NCI-H2029 treated with DMSO at 0.1 percent for 48 hours (cell line): ENCODE measurements at regions not wholly inside any gene's neighbourhood (a gene's known extent, or its start where the extent isn't known, plus 50 kb on each side); places are given as distances from the start of the nearest gene placed in this dataset.
"Not testable (repeated sequence)": the region's sequence is repeated elsewhere in the genome, so short reads cannot be mapped to it uniquely, and the experiment has no call there.

Experiments used
- DNase-seq: peaks from one replicate; lab custom pipeline; 2025; lab: John Stamatoyannopoulos, UW

- DNase-seq, result no peak
These were observed 536.5 kb downstream of the KCTD12 start for GRCh38 chr13:76349700-76350099.

- no peak for DNase-seq
These were observed 546.6 kb downstream of the KCTD12 start for GRCh38 chr13:76339649-76340048.

GRCh38 chr13:76338003-76338402 is 548.2 kb downstream of the KCTD12 start:
- DNase-seq, result no peak

GRCh38 chr13:76336889-76337844 is 549.0 kb downstream of the KCTD12 start:
- DNase-seq, result no peak

- no peak for DNase-seq
These were observed 550.7 kb downstream of the KCTD12 start for GRCh38 chr13:76335463-76335862.

- no peak for DNase-seq
These were observed 554.1 kb downstream of the KCTD12 start for GRCh38 chr13:76331943-76332712.

GRCh38 chr13:76330761-76331160 is 555.4 kb downstream of the KCTD12 start:
- DNase-seq, result no peak

- no peak for DNase-seq
These were observed 556.2 kb downstream of the KCTD12 start for GRCh38 chr13:76329866-76330580.

GRCh38 chr13:76329004-76329403 is 557.2 kb downstream of the KCTD12 start:
- no peak for DNase-seq

GRCh38 chr13:76326343-76326742 is 559.9 kb downstream of the KCTD12 start:
- no peak for DNase-seq

- no peak for DNase-seq
These were observed 566.3 kb downstream of the KCTD12 start for GRCh38 chr13:76319921-76320320.

GRCh38 chr13:76316998-76317527 is 569.1 kb downstream of the KCTD12 start:
- no peak for DNase-seq

- DNase-seq, result no peak
These were observed 571.7 kb downstream of the KCTD12 start for GRCh38 chr13:76314495-76314894.

- no peak for DNase-seq
These were observed 579.1 kb downstream of the KCTD12 start for GRCh38 chr13:76307142-76307541.

- no peak for DNase-seq
These were observed 585.5 kb downstream of the KCTD12 start for GRCh38 chr13:76300688-76301087.

- DNase-seq, result no peak
These were observed 588.9 kb downstream of the KCTD12 start for GRCh38 chr13:76297331-76297730.

GRCh38 chr13:76296751-76297150 is 589.5 kb downstream of the KCTD12 start:
- no peak for DNase-seq

GRCh38 chr13:76295020-76295419 is 591.2 kb downstream of the KCTD12 start:
- DNase-seq, result not testable (repeated sequence)

- no peak for DNase-seq
These were observed 592.5 kb downstream of the KCTD12 start for GRCh38 chr13:76293751-76294150.

GRCh38 chr13:76293346-76293745 is 592.9 kb downstream of the KCTD12 start:
- DNase-seq, result no peak

- no peak for DNase-seq
These were observed 593.5 kb downstream of the KCTD12 start for GRCh38 chr13:76292726-76293125.

GRCh38 chr13:76292031-76292430 is 594.2 kb downstream of the KCTD12 start:
- DNase-seq, result no peak
